IMR-90 (cell line): ENCODE measurements at regions not wholly inside any gene's neighbourhood (a gene's known extent, or its start where the extent isn't known, plus 50 kb on each side); places are given as distances from the start of the nearest gene placed in this dataset.

Experiments used
- ATAC-seq: fragments of 200-7000 bp; cut with Tn5 transposase; 2 replicates; pipeline ENCODE4 v1.9.1; 2020; ENCODE audit warnings: low read depth, mild to moderate bottlenecking, moderate library complexity
- BruUV-seq: library from RNA; stranded (reverse); fragments of 400-500 nt; replicated peaks from 2 replicates; lab custom pipeline; 2021; lab: Mats Ljungman, UMichigan
- CTCF ChIA-PET: fragments of 300-600 bp; formaldehyde crosslinking; extraction: SDS; loops from one replicate; lab custom pipeline; 2021; ENCODE audit warnings: antibody characterized with exemption; lab: Yijun Ruan, JAX
- POLR2A ChIA-PET: fragments of 300-600 bp; sonication (Branson Sonifier 250); formaldehyde crosslinking; loops from one replicate; lab custom pipeline; 2022; ENCODE audit warnings: antibody characterized with exemption; ENCODE audit not compliant: unreplicated experiment; lab: Charles Lee
- DNase-seq: peaks from one replicate; pipeline ENCODE4 v3.0.0; 2013
- H2AFZ ChIP-seq: replicated peaks from 2 replicates; pipeline ENCODE3; 2013; ENCODE audit warnings: low read length, mild to moderate bottlenecking; ENCODE audit not compliant: poor library complexity
- H2AK5ac ChIP-seq: 2 replicates; pipeline ENCODE4 v1.6.1; 2013; ENCODE audit warnings: low read depth, low read length, inconsistent platforms
- H2AK9ac ChIP-seq: replicated peaks from 2 replicates; pipeline ENCODE3; 2013; ENCODE audit warnings: mild to moderate bottlenecking, low read depth, low read length, moderate library complexity; ENCODE audit not compliant: poor library complexity
- H2BK120ac ChIP-seq: 2 replicates; pipeline ENCODE4 v1.6.1; 2013; ENCODE audit warnings: low read depth, low read length, inconsistent platforms
- H2BK15ac ChIP-seq: 3 replicates; pipeline ENCODE4 v1.6.1; 2013; ENCODE audit warnings: low read depth, low read length, inconsistent platforms
- H2BK20ac ChIP-seq: 2 replicates; pipeline ENCODE4 v1.6.1; 2013; ENCODE audit warnings: low read depth, mild to moderate bottlenecking, inconsistent platforms, low read length, moderate library complexity
- H2BK5ac ChIP-seq: 2 replicates; pipeline ENCODE4 v1.6.1; 2013; ENCODE audit warnings: mild to moderate bottlenecking, low read depth, low read length, inconsistent platforms; ENCODE audit not compliant: poor library complexity, severe bottlenecking
- H3K14ac ChIP-seq: replicated peaks from 2 replicates; pipeline ENCODE4 v1.6.1; 2013; ENCODE audit warnings: low read depth, low read length, inconsistent platforms
- H3K18ac ChIP-seq: 2 replicates; pipeline ENCODE4 v1.6.1; 2013; ENCODE audit warnings: low read depth, low read length, control low read depth
- H3K23ac ChIP-seq: 2 replicates; pipeline ENCODE4 v1.6.1; 2013; ENCODE audit warnings: low read depth, low read length, inconsistent platforms
- H3K27ac ChIP-seq: 2 replicates; pipeline ENCODE4 v1.5.1; 2013; ENCODE audit warnings: mild to moderate bottlenecking, control low read depth, low read length; ENCODE audit not compliant: insufficient read depth
- H3K27me3 ChIP-seq: 2 replicates; pipeline ENCODE4 v1.6.1; 2013; ENCODE audit warnings: low read length; ENCODE audit not compliant: control insufficient read depth, insufficient read depth
- H3K36me3 ChIP-seq: 2 replicates; pipeline ENCODE4 v1.6.1; 2013; ENCODE audit warnings: low read length, mixed read lengths; ENCODE audit not compliant: control insufficient read depth, insufficient read depth
- H3K4ac ChIP-seq: 2 replicates; pipeline ENCODE4 v1.6.1; 2013; ENCODE audit warnings: low read depth, low read length, inconsistent platforms
- H3K4me1 ChIP-seq: 2 replicates; pipeline ENCODE4 v1.6.1; 2013; ENCODE audit warnings: low read length, mixed read lengths; ENCODE audit not compliant: control insufficient read depth, insufficient read depth
- H3K4me2 ChIP-seq: 2 replicates; pipeline ENCODE4 v1.6.1; 2013; ENCODE audit warnings: low read depth, mild to moderate bottlenecking, control low read depth, low read length, moderate library complexity
- H3K4me3 ChIP-seq: 2 replicates; pipeline ENCODE4 v1.5.1; 2013; ENCODE audit warnings: low read depth, mild to moderate bottlenecking, control low read depth, low read length, moderate library complexity; ENCODE audit not compliant: insufficient read depth
- H3K56ac ChIP-seq: 2 replicates; pipeline ENCODE4 v1.6.1; 2013; ENCODE audit warnings: low read length, inconsistent platforms; ENCODE audit not compliant: insufficient read depth; ENCODE audit errors: extremely low read depth
- H3K79me1 ChIP-seq, 2 experiments: 2 replicates each; pipeline ENCODE4 v1.6.1; 2013; ENCODE audit warnings: low read length in 2 of 2, inconsistent platforms in 1 of 2, low read depth in 1 of 2
- H3K9ac ChIP-seq: 2 replicates; pipeline ENCODE4 v1.6.1; 2013; ENCODE audit warnings: low read depth, low read length, control low read depth
- H3K9me1 ChIP-seq: 2 replicates; pipeline ENCODE4 v1.6.1; 2013; ENCODE audit warnings: low read length, inconsistent platforms; ENCODE audit not compliant: insufficient read depth
- H3K9me3 ChIP-seq: 2 replicates; pipeline ENCODE4 v1.6.1; 2013; ENCODE audit warnings: low read length; ENCODE audit not compliant: control insufficient read depth, insufficient read depth
- H4K20me1 ChIP-seq: 2 replicates; pipeline ENCODE4 v1.6.1; 2013; ENCODE audit warnings: low read length, inconsistent platforms; ENCODE audit not compliant: insufficient read depth
- H4K5ac ChIP-seq: 2 replicates; pipeline ENCODE4 v1.6.1; 2013; ENCODE audit warnings: mild to moderate bottlenecking, low read depth, low read length, control low read depth
- H4K8ac ChIP-seq, 2 experiments: 2 replicates each; pipeline ENCODE4 v1.6.1; 2013; ENCODE audit warnings: low read depth in 2 of 2, low read length in 2 of 2, control low read depth in 1 of 2, inconsistent platforms in 1 of 2
- H4K91ac ChIP-seq: 2 replicates; pipeline ENCODE4 v1.6.1; 2013; ENCODE audit warnings: low read depth, low read length, inconsistent platforms; ENCODE audit not compliant: insufficient read depth
- CEBPB ChIP-seq: IDR thresholded peaks from 2 replicates; pipeline ENCODE4 v1.6.1; 2012; ENCODE audit warnings: low read depth, low read length, improper control_type of control experiment
- FOS ChIP-seq: fragments of 150-350 bp; IDR thresholded peaks from 2 replicates; pipeline ENCODE4 v1.6.1; 2016; ENCODE audit warnings: low read depth, low read length
- MAZ ChIP-seq: IDR thresholded peaks from 2 replicates; pipeline ENCODE4 v1.6.1; 2012; ENCODE audit warnings: low read depth, mild to moderate bottlenecking, low read length, improper control_type of control experiment, moderate library complexity, borderline replicate concordance
- RAD21 ChIP-seq: IDR thresholded peaks from 2 replicates; pipeline ENCODE4 v1.6.1; 2012; ENCODE audit warnings: low read length, improper control_type of control experiment
- RFX5 ChIP-seq: IDR thresholded peaks from 2 replicates; pipeline ENCODE4 v1.8.0; 2012; ENCODE audit warnings: low read depth, mild to moderate bottlenecking, low read length, moderate library complexity
- WGBS, 2 experiments: methylation state at CpG; one replicate each; pipeline versions ENCODE4 v1.1.5 to v1.1.7; 2013; ENCODE audit warnings: missing lambda C conversion rate in 2 of 2; ENCODE audit not compliant: insufficient read length in 1 of 2; ENCODE audit errors: extremely low coverage in 2 of 2; 5-methylcytosine and 5-hydroxymethylcytosine counted together
- dilution Hi-C: fragments of 300-500 bp; cut with HindIII; formaldehyde crosslinking; loops from one replicate; pipeline ENCODE4 v1.14.3; 2018; ENCODE audit warnings: low sequenced_read_pairs; ENCODE audit not compliant: unreplicated experiment
- in situ Hi-C: fragments of 300-500 bp; cut with MboI; formaldehyde crosslinking; loops from 3 replicates; pipeline ENCODE4 v1.14.3; 2019; ENCODE audit warnings: low sequenced_read_pairs, inconsistent platforms, mixed read lengths
- intact Hi-C: fragments of 100-400 bp; cut with micrococcal nuclease; formaldehyde crosslinking; loops from 2 replicates; pipeline ENCODE4 v1.10.0; 2022

- no TSS peak for BruUV-seq
- POLR2A ChIA-PET, result no interaction called here
- WGBS, 2 experiments, result no CpG with 5 or more reads among the region's 4 CpGs
These were observed 201.5 kb upstream of the TBX3 start for GRCh38 chr12:114885501-114885900.

More at GRCh38 chr12:114885501-114885900, 201.5 kb upstream of the TBX3 start:
- no peak overlapping the region for H2BK120ac ChIP-seq
- H4K91ac ChIP-seq, result no peak overlapping the region
- dilution Hi-C loops (no loop called here), in situ Hi-C loops (no loop called here), intact Hi-C loops (no loop called here)
- no peak overlapping the region for H2BK15ac ChIP-seq
- no peak overlapping the region for H3K4me2 ChIP-seq
- H3K9me3 ChIP-seq, result no peaks in the 10 kb centered on the region
- no peak for ATAC-seq
- H2AFZ ChIP-seq, result no peak overlapping the region
- no peaks in the 10 kb centered on the region for H4K20me1 ChIP-seq
- no peaks in the 10 kb centered on the region for H3K27me3 ChIP-seq
- H3K23ac ChIP-seq, result no peak overlapping the region
- no peak overlapping the region for H2BK5ac ChIP-seq
- no peak overlapping the region for H3K4me3 ChIP-seq
- H3K4ac ChIP-seq, result no peak overlapping the region
- no peak overlapping the region for H2AK5ac ChIP-seq
- no peak for TF ChIP-seq CEBPB
- no peak for TF ChIP-seq MAZ
- TF ChIP-seq RFX5, result no peak
- TF ChIP-seq FOS, result no peak
- no peak for TF ChIP-seq RAD21
- DNase-seq, result no peak
- H3K9me1 ChIP-seq, result no peaks in the 10 kb centered on the region
- H3K36me3 ChIP-seq, result no peaks in the 10 kb centered on the region
- H3K79me1 ChIP-seq, result no peaks in the 10 kb centered on the region
- no peak overlapping the region for H3K27ac ChIP-seq
- no peak overlapping the region for H3K56ac ChIP-seq
- no peak overlapping the region for H3K9ac ChIP-seq
- CTCF ChIA-PET, result no interaction called here
- no peak overlapping the region for H2AK9ac ChIP-seq
- no peak overlapping the region for H4K8ac ChIP-seq
- H3K18ac ChIP-seq, result no peak overlapping the region
- H4K5ac ChIP-seq, result no peak overlapping the region
- H3K14ac ChIP-seq, result no peak overlapping the region
- H2BK20ac ChIP-seq, result no peak overlapping the region
- H3K4me1 ChIP-seq, result no peaks in the 10 kb centered on the region
